HG03432 (cell line): ENCODE measurements at regions not wholly inside any gene's neighbourhood (a gene's known extent, or its start where the extent isn't known, plus 50 kb on each side); places are given as distances from the start of the nearest gene placed in this dataset.

Experiments used
- ATAC-seq: cut with Tn5 transposase; IDR thresholded peaks from one replicate; pipeline ENCODE4 v1.9.1; 2021; ENCODE audit warnings: mild to moderate bottlenecking, moderate library complexity; ENCODE audit not compliant: unreplicated experiment

DNA sequence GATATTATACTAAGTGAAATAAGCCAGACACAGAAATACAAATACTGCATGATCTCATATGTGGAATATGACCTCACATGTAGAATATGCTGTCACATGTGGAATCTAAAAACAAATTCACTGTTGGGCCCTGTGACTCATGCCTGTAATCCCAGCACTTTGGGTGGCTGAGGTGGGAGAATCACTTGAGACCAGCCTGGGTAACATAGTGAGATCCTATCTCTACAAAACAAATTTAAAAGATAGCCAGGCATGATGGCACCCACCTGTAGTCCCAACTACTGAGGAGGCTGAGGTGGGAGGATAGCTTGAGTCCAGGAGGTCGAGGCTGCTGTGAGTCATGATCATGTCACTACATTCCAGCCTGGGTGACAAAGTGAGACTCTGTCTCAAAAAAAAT is 160.3 kb downstream of the PTEN start:
- no peak for ATAC-seq

DNA sequence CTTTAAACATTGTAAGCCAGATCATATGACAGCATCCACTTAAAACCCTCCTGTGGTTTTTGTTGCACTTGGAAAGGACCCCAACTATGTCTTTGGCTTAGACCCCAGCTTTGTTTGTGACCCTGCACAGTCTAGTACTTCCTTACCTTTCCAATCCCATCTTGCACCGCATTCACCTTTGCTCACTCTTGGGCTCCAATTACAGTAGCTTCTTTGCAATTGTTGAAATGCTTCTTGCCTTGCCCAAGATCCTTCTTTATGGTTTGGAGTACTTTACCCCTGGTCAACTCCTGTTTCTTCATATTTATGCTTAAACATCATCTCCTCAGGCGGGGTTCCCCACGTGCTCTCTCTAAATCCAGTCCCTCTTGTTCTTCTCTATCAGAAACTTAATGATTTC is 162.6 kb downstream of the PTEN start:
- no peak for ATAC-seq

DNA sequence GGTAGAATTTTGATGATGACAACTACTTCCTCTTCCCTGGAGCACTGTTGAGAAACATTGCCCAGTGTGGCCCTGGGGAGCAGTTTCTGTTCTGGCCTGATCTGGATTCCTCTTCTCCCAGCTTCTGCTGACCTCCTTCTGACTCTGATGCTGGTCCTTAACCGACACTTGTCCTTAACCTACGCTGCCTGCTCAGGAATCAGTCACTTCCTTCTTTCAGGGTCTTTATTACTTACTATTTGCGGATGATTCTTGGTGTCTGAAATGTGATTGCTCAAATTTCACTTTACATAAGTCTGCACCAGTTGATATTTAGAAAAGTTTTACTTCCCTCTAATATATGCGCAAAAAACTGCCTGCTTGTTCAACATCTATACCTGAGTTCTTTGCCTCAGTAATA is 164.1 kb downstream of the PTEN start:
- ATAC-seq, result peak; percentile 67

DNA sequence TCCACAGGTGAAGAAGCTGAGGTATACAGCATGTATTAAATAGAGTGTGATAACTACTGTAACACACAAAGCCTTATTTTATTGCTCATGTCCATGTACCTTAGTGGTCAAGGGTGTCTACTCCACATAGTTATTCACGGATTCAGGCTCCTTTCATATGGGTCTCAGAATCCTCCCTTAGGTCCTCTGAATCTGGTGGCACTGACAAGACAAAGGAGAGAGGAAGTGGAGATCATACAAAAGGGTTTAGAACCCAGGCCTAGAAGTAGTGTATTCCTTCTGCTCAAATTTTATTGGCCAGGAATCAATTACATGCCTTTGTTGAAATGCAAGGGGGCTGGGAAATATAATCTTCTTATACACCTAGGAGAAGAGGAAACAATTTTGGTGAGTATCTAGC is 164.6 kb downstream of the PTEN start:
- peak; percentile 32 for ATAC-seq

DNA sequence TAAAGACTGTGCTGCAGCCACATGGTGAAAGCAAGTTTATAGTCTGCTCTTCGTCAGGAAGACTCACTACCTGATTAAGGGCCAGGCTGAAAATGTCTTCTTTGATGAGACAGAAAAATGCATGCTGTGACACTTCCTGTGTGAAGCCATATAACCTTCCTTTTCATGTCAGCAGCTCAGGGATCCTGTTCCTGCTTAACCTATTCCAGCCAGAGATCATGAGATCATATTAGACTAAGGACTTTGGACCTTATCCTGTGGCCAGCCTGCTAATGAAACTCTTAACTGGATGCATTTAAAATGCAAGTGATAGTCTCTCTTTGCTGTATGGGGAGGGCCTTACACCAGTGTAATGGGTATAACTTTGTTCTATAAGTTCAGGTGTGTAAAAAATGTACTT is 165.2 kb downstream of the PTEN start:
- no peak for ATAC-seq

DNA sequence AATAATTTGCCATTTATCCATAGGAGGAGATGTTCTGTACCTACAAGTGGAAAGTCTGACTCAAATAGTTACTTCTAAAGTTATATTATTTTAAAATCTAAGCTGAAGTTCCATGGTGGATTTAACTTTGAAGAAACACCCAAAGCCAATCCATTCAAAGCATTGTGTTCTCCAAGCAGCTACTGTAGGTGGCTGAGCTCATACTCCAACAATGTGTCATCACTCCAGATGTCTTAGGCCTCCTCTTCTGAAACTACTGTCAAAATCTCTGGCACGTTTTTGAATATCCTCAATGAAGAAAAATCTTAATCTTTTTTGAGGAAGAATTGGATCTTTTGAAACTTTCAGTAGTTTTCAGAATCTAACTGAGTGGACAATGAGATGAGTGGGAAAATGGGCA is 169.1 kb downstream of the PTEN start:
- ATAC-seq, result no peak

DNA sequence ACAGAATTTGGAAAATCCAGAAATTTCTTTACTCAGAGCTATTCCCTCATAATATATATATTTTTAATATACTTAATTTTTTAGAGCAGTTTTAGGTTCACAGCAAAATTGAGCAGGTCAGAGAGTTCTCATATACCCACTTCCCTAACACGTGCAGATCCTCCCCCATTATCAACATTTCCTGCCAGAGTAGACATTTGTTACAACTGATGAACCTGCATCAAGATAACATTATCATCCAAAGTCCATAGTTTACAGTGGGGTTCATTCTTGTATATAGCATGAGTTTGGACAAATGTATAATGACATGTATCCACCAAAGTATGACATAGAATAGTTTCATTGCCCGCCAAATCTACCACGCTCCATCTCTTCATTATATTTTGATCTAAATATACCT is 170.0 kb downstream of the PTEN start:
- ATAC-seq, result no peak

DNA sequence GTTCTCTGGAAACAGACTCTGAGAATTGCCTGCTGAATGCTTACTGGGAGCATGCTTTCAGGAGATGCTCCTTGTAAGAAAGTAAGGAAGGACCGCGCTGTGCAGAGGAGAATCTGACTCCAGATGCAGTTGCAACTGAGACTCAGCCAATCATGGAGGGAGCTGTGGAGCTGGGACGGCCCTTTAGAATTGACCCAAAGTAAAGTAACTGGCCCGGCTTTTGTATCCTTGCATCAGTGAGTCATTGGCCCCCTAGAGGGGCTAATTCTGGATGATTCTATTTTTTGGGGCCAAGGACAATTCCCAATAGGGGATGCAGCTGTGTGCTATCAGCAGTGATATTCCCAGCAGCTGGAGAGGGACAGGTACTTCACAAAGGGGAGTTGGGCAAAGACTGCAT is 170.4 kb downstream of the PTEN start:
- no peak for ATAC-seq

DNA sequence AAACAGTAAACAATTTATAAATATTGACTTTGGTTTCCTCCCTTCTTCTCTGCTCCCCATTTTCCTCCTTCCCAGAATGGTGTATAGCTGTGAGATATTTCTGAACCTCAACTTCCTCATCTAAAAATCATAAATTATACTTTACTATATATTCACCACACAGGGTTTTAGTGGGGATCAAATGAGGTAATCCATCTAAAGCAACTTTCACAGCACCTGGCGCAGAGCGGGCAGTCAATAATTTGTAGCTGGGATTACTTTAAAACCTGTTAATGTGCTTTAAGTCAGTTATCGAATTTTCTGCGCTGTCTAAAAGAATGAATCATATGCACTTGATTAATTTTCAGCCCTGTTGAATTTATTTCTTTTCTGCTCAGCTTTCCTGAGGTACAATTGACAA is 172.7 kb downstream of the PTEN start:
- ATAC-seq, result no peak

DNA sequence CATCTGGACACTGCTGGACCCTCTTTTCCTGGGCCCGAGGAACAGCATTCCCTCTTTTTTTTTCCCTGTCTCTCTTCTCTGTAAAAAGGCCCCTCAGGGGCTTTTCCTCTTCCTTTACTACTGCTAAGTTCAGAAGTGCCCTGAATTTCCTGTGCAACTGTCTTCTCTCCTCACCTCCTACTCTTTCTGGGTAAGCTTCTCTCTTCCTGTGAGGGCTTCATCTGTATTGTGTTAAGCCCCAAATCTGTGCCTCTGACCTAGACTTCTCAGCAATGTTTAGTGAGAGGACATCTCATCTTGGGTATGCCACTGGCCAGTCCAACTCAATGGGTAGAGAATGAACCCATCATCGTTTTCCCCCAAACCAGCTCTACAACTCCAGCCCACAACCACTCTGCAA is 174.2 kb downstream of the PTEN start:
- no peak for ATAC-seq

DNA sequence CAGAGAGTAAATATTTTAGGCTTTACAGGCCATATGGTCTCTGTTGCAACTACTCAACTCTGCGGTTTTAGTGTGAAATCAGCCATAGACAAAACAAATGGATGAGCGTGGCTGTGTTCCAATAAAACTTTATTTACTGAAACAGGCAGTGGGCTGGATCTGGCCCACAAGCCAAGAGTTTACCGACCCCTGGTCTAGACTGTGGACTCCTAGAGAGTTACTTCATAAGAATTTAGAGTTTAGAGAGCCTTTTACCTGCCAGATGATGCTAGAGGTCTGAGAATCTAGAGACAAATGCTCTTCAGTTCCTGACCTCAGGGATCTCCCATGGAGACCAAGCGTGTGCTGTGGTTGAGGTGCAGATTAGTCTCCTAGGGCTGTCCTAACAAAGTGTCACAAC is 174.8 kb downstream of the PTEN start:
- no peak for ATAC-seq

DNA sequence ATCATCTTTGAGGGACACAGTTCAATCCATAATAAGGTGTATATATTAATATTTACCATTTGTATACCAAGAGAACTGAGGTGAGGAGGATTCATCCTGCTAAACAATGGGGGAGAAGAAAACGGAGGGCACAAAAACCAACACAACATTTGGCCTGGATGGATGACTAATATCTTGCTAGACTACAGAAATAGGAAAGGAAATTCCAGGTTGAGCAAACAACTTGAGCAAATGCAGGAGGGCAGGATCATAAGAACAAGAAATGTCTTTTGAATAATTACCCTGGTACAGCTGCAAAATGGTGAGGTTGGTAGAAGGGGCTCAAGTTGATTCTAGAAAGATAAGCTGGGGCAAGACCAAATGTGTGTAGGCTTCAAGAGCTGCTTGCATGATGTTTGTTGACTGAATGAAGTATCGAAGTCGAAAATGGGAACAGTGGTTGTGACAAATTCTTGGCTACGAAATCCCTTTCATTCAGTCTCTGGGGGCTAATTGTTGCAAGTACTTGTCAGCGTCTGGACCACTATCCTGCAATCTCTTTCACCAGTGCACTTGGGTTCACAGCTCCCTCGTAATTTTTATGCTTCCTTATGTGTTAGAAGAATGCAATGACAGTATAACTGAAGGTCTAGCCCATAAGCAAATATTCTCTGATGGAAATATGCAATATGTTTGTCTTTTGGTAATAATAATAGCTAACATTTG is 176.2 kb downstream of the PTEN start:
- ATAC-seq, result no peak

DNA sequence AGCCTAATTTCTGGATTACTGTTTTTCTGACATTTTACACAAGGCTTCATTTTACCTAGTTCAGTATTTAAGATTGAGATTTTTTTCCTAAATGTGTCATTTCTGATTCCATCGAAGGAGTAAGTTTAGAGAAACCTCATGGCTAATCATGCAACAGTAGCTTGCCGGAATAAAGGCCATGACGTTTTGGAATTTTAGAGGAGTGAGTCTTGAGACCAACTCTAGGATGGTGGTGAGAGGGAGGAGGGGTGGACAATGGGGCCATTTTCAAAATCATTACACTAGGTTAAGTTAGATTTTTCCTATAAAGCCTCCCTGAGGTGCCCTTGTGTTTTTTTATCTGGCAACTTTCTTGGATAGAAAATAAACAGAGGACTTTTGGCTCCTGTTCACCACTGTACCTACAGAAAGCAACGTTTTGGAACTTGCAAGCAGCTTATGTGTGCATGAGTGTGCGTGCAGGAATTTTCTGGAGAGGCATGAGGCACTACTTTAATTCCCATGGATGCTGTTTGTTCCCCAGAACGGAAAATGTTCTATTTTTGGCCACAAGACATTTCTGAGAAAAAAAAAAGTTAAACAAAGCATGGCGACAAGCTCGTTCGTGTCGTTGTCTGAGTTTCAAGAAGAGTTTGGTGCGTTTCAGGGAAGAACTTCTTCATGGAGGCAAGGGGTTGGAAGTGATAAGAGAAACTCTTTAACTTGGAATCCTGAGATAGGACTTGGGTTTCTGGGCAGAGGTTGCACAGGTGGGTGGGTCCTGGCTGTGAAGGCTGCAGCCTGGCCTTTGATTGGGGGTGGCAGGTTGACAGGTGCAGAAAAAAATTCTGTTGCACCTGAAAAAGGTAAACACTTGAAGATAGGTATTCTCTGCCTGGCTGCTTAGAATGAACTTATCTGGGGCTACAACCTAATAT is 178.1 kb downstream of the PTEN start:
- no peak for ATAC-seq

DNA sequence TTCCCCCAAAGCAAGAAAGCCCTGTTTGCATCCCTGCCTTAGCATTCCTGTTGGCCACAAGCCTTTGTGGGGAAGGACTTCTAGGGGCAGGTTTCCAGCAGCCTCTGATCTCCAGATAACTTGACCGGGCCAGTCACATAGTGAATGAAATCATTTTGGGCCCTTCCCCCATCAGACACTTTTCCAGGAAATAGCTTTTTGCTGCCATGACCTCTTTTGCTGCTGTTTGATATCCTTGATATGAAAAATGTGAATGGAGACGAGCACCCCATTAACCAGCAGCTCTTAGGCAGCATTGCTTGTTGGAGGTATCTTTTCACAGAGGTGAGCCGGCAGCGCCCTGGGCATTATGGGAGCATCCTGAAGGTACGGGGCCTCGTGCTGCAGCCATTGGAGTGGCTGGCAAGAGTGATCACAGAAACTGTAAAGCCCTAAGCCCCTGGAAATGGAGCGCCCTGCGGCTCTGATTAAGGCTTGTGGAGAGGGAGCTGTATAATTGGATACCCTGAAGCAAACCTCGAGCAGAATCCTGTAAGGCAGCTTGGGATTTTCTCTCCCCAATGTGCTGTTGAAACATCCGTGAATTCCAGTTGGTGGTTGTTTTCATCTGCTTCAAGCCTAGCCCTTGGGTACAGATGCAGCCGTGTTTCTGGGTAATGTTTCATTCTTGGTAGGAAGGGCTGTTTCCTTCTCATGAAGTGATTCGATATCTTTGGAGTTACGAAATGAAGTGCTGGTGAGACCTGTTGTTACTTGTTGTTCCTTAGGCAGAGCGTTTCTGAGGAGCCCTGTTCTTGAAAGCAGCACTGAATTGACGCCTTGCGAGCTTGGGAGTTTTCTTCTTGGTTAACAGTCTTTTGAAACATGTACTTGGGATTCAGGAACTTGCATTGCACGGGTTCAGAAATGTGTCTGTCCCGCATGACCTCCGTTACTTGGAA is 179.0 kb downstream of the PTEN start:
- no peak for ATAC-seq

DNA sequence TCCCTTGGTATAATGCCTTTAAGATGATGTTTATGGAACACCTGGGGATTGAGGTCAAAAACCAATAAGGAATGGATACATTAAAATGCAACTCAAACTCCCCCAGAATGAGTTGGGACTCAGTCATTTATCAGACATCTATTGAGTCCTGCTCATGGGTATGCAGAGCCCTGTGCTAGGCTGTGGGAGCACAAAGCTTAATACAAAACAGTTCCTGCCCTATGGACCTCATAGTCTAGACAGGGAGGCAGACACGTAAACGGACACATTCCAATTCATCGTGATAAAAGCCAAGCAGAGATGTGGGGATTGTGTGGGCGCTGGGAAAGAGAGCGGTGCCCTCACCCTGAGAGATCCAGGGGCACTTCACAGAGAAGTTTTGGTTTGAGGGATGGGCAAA is 181.7 kb downstream of the PTEN start:
- ATAC-seq, result no peak

DNA sequence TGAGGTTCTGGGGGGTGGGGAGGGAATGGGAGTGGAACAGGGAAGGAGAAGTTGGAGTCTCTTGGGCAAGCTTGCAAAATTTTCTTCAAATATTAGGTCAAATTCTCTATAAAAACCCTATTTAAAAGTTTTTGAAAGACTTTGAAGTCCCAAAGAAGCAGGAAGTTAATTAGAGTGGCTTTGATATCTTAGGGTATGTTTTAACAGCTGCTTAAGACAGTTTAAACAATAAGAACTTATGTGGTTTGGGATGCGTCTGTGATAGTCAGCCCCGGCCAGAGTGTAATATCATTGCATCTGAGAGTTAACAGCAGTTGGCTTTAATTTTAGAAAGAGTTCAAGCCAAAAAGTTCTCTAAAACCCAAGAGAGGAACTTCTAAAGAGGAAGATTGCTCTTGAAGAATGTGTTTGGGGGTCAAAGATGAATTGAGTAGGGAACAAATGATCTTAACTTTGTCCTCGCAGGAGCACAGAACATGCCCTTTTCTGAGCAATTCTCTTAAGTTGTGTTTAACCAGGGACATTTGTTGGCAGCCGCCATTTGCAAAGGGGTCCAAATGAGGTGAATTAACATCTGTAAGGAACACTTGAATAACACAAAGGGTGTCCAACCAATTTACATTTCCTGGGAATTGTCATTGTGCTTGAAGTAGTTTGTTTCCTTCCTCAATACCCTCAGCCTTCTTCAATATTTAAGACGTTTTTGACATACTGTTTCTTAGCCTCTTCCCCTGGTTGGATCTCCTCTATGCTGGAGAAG is 182.4 kb downstream of the PTEN start:
- no peak for ATAC-seq

DNA sequence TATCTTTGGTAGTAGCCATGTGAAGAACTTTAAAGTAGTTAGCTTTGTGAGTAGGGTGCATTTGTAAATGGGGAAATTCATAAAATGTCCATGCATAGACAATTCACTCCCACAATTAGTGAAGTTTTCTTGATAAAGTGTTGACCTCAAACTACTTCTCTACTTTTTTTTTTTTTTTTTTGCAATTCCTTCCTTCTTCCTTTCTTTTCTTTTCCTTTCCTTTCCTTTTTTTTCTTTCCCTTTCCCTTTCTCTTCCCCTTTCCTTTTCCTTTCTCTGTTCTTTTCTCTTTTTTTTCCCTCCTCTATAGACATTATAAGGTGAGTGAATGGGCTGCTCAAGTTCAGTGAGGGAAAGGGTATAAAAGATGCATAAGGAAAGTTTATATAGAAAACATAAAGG is 184.2 kb downstream of the PTEN start:
- ATAC-seq, result no peak

DNA sequence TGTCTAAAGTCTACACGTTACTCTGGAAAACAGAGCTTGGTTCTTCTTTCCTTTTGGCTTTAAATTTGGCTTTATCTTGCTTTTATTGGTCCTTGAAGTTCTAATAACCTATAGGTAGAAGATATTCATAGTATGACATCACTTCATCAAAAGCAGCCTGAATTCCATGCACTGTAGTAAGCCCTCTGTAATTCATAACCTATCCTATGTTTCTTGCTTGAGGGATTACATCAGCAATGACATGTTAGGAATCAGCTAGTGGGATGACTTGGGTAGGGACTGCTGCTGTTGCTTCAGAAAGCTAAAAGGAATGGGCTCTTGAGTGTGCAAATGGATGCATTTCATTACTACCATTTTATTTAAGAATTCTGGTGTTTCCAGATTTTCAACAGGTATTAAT is 184.9 kb downstream of the PTEN start:
- no peak for ATAC-seq

DNA sequence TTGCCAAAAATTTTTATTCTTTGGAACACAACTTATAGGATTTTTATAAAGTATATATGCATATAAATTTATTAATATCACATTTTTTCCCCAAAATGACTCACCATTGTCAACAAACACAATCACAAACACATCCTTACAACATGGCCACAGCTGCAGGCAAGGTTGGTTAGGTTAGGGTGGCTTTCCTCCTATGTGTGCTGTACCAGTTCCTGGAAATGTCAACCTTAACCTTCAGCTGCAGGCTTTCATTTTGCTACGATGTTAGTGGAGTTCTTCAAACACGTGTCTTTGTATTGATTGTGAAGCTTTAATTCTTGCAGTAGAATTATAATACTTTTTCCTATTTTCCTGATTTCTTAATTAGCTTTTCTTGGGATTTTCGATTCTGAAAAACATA is 185.8 kb downstream of the PTEN start:
- ATAC-seq, result no peak

DNA sequence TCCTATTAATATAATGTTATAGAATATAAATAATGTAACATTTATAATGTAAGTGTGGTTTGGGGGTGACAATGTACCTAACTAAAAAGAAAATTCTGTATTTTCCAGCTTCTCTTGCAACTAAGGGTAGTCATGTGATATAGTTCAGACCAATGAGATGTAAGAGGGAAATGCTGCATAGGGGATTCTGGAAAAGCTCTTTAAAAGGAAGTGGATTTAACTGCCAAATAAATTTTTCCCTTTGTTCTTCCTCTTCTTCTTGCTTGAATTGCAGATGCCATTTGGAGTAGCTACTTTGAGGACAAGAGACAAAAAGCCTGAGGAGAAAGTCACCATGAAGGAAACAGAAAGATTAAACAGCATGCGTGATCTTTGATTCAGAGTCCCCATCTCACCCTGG is 194.3 kb downstream of the PTEN start:
- no peak for ATAC-seq

DNA sequence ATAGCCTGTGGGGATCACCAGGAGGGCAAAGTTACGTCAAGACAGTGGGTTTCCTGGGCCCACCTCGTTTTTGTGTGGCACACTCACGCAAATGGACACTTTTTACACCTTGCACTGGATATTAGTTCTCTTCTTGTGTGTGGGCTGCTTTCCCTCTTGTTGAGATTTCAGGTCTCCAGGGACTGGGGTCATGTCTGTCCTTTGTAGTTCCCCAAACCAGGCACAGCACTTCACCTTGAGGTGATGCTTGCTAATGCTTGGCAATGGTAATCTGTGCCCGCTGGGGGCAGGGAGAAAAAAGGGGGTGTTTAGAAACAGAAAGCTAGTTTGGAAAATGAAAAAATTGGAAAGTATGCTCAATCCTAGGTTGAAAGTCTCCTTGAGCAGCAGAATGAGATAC is 195.3 kb downstream of the PTEN start:
- ATAC-seq, result no peak
